HL-60 (cell line): ENCODE measurements at regions not wholly inside any gene's neighbourhood (a gene's known extent, or its start where the extent isn't known, plus 50 kb on each side); places are given as distances from the start of the nearest gene placed in this dataset.

Experiments
- GABPA ChIP-seq: IDR thresholded peaks from 2 replicates; pipeline ENCODE4 v1.6.1; 2012; ENCODE audit warnings: low read depth
- POLR2AphosphoS5 ChIP-seq: IDR thresholded peaks from 2 replicates; pipeline ENCODE4 v1.6.1; 2012; ENCODE audit warnings: low read depth
- SPI1 ChIP-seq: IDR thresholded peaks from 2 replicates; pipeline ENCODE4 v1.6.1; 2012; ENCODE audit warnings: low read depth, mild to moderate bottlenecking, borderline replicate concordance
- TF ChIP-seq, protein P1 (sequence below): IDR thresholded peaks from one replicate; pipeline ENCODE4 v1.5.1; 2011; ENCODE audit warnings: low read length, control low read depth, inconsistent platforms; ENCODE audit not compliant: insufficient read depth
- TF ChIP-seq, protein P2 (sequence below): IDR thresholded peaks from 2 replicates; pipeline ENCODE4 v1.6.1; 2012; ENCODE audit warnings: low read depth; ENCODE audit not compliant: insufficient replicate concordance

DNA sequence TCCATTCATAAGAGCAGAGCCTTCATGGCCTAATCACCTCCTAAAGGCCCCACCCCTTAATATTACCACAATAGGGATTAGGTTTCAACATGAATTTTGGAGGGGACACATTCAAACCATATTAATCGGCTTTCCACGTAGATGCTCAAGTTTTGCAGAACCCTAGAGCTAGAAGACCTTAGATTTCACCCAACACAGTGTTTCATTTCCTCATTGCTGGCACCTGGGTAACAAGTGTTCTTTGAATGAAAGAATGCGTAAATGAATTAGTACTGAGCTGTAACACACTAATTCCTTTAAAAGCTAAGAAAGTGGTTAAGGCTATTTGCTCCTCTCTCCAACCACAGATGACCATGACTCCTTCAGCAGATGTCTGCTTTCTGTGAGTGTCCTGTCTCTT, 252.5 kb downstream of the SMAD2 start:
- TF ChIP-seq, protein P1, sequence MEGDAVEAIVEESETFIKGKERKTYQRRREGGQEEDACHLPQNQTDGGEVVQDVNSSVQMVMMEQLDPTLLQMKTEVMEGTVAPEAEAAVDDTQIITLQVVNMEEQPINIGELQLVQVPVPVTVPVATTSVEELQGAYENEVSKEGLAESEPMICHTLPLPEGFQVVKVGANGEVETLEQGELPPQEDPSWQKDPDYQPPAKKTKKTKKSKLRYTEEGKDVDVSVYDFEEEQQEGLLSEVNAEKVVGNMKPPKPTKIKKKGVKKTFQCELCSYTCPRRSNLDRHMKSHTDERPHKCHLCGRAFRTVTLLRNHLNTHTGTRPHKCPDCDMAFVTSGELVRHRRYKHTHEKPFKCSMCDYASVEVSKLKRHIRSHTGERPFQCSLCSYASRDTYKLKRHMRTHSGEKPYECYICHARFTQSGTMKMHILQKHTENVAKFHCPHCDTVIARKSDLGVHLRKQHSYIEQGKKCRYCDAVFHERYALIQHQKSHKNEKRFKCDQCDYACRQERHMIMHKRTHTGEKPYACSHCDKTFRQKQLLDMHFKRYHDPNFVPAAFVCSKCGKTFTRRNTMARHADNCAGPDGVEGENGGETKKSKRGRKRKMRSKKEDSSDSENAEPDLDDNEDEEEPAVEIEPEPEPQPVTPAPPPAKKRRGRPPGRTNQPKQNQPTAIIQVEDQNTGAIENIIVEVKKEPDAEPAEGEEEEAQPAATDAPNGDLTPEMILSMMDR, result no peak
- TF ChIP-seq, protein P2, sequence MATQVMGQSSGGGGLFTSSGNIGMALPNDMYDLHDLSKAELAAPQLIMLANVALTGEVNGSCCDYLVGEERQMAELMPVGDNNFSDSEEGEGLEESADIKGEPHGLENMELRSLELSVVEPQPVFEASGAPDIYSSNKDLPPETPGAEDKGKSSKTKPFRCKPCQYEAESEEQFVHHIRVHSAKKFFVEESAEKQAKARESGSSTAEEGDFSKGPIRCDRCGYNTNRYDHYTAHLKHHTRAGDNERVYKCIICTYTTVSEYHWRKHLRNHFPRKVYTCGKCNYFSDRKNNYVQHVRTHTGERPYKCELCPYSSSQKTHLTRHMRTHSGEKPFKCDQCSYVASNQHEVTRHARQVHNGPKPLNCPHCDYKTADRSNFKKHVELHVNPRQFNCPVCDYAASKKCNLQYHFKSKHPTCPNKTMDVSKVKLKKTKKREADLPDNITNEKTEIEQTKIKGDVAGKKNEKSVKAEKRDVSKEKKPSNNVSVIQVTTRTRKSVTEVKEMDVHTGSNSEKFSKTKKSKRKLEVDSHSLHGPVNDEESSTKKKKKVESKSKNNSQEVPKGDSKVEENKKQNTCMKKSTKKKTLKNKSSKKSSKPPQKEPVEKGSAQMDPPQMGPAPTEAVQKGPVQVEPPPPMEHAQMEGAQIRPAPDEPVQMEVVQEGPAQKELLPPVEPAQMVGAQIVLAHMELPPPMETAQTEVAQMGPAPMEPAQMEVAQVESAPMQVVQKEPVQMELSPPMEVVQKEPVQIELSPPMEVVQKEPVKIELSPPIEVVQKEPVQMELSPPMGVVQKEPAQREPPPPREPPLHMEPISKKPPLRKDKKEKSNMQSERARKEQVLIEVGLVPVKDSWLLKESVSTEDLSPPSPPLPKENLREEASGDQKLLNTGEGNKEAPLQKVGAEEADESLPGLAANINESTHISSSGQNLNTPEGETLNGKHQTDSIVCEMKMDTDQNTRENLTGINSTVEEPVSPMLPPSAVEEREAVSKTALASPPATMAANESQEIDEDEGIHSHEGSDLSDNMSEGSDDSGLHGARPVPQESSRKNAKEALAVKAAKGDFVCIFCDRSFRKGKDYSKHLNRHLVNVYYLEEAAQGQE, result no peak
- no peak for TF ChIP-seq GABPA
- no peak for TF ChIP-seq POLR2AphosphoS5
- TF ChIP-seq SPI1, result no peak
